ENCODE measurements at regions not wholly inside any gene's neighbourhood (a gene's known extent, or its start where the extent isn't known, plus 50 kb on each side); places are given as distances from the start of the nearest gene placed in this dataset.

- no peak for DNase-seq (ENCODE audit: low spot score)
These were observed 298.3 kb downstream of the CDH11 start for GRCh38 chr16:64823481-64824075.

DNA sequence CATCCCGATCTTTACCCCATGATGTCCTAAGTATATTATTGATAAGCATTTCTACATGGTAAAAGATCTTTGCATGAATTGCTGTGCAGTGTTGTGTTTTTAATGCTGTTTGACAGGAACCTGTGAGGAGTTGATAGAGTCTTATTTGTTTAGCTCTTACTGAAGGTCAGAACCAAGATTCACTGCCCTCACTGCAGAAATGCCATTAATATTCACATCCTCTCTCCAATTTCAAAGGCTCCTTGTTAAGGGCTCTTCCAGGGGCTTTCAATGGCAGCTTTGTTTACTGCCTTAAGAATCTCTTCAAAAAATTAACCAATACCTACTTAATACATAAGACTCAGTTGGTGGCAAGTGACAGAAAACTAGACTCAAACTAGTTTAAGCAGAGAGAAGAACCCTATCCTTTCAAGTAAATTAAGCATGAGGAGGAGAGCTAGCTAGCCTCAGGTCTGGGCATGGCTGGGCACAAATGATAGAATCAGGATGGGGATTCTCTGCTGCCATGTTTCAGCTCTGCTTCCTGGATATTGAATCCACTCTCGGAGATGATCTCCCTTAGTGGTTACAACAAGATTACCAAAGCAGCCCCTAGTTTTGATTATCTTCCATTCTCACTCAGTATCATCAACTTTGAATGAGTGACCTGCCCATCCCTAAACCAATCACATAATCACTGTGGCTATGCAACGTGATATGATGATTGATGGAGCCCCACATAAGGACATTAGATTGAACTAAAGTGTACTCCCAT is 311.8 kb downstream of the CDH11 start:
- DNase-seq (ENCODE audit: low spot score), result no peak

DNA sequence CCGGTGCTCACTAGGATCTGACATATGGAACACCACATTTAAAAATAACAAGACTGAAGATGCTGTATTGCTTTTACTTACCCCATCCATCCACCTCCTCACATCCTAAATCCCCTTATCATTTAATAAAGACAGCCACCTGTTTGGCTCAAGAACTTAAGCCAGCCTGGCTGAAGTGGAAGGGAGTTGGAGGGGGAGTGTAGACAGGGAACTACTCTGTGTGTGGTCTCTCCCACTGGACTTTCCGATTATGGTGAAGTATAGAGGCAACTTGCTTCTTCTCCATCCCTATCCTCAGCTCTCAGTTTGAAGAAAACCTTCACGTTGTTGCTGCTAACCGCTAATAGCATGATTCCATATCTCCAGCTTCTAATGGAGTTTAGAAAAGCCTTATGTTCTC is 313.4 kb downstream of the CDH11 start:
- DNase-seq (ENCODE audit: low spot score), result no peak

DNA sequence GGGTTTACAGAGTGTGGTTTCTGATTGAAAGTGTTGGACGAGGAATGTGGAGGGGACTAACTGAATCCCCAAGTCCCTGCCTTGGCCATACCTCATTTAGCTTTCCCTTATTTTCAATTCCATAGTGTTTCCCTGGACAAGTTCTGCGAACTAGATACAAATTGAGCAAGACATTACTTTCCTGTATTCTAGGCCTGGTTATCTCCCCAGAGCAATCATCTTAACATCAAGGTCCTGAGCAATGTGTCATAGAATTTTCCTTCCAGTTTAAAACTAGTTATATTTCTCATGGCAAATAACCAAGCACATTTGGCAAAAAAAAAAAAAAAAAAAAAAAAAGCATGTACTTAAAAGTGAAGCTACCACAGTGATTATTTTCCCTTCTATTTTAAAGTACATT is 330.1 kb downstream of the CDH11 start:
- DNase-seq (ENCODE audit: low spot score), result no peak

DNA sequence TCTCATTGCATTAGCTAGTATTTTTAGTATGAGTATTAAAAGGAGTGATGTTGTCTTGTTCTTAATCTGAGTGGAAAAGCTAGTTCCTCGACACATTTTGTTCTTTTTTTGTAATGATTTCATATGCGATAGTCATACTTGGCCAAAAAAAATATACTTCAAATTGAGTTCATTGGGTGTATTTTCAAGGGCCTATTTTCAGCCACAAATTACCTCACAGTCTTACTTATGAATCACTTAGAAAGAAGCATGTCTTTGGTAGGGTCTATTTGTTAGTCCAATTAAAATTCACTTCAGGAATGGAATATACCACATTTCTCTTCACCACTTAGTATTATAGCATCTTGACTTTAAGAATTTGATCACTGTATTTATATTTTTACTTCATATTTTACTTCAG is 337.2 kb downstream of the CDH11 start:
- no peak for DNase-seq (ENCODE audit: low spot score)

DNA sequence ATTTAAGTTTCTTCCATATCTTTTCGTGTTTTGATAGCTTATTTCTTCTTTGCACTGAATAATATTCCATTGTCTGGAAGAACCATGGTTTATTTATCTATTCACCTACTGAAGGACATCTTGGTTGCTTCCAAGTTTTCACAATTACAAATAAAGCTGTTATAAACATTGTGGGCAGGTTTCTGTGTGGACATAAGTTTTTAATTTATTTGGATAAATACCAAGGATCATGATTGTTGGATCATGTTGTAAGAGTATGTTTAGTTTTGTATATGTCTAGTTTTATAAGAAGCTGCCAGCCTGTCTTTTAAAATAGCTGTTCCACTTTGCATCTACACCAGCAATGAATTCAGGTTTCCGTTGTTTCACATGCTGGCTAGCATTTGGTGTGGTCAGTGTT is 339.4 kb downstream of the CDH11 start:
- no peak for DNase-seq (ENCODE audit: low spot score)

GRCh38 chr16:64780445-64780844 is 341.4 kb downstream of the CDH11 start:
- no peak for DNase-seq (ENCODE audit: low spot score)

- DNase-seq (ENCODE audit: low spot score), result no peak
These were observed 343.1 kb downstream of the CDH11 start for GRCh38 chr16:64778777-64779176.

GRCh38 chr16:64773638-64774037 is 348.2 kb downstream of the CDH11 start:
- DNase-seq (ENCODE audit: low spot score), result no peak

GRCh38 chr16:64773184-64773583 is 348.7 kb downstream of the CDH11 start:
- no peak for DNase-seq (ENCODE audit: low spot score)

DNA sequence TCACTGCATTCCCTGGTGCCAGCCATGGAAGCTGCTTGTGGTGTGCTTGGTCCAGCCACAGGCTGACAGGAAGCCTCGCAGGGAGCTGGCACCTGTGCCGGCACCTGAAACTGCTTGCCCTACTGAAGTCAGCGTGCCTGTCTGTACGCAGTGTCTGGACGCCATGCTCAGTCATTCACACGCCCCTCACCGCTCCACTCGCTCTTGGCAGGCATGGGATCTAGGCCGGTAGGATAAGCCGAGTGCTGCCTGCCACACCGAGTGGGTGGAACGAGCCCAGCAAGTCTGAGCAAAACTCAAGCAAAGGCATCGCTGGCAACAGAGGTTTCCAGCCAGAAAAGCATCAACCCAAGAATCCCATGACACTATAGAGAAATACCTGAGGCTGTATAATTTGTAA is 350.6 kb downstream of the CDH11 start:
- DNase-seq (ENCODE audit: low spot score), result no peak

DNA sequence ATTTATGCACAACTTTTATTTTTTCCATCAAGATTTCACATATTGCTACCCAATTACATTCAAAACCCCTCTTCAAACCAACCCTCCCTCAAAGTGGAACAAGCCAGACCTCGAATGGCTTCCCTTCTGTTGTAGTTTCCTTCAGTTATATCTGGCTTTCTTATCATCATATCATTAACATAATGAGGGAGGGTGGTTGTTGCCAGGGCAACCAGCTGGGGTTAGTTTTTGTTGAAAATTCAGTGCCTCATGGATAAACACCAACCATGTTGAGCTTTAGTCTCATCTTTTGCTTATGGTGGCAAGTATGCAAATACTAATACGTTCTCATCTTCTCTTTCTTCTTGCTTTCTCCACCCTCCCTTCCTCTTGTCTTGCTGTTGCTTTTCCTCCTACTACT is 359.7 kb downstream of the CDH11 start:
- no peak for DNase-seq (ENCODE audit: low spot score)

DNA sequence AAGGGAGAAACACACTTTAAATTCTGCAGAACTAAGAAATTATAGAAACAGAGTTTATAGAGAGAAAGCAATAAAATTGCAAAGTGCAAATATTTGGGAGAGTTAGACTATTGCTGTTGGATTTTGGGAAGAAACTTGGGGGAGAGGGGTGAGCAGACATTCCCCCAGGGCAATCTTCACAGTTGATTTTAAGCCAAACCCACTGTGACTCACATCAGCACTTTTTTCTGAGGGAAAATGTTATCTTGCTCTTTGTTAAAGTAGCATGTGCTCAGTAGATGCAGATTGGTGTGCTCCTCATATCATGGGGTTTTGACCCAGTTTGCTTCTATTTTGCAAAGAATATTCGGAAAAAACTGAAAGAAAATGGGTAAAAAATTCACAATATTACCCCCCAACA is 367.6 kb downstream of the CDH11 start:
- DNase-seq (ENCODE audit: low spot score), result no peak

DNA sequence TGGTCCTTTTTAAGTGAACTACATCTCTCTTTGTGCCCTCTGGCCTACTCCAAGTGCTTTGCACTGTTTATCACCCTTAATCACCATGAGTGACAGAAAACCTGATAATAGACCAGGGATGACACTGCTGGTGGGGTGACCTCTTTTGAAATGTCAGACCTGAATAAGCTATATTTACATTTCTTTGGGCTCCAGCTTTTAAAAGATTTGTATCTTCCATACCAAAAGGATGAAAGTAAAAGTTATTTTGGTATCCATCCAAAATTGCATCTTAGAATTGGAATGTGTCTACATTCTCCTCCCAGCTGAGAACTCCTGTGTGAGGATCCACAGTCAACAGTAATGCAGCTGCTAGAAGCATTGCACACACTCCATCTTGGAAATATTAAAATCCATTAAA is 370.0 kb downstream of the CDH11 start:
- DNase-seq (ENCODE audit: low spot score), result peak; percentile 12

- DNase-seq (ENCODE audit: low spot score), result no peak
These were observed 372.5 kb downstream of the CDH11 start for GRCh38 chr16:64749346-64749745.

DNA sequence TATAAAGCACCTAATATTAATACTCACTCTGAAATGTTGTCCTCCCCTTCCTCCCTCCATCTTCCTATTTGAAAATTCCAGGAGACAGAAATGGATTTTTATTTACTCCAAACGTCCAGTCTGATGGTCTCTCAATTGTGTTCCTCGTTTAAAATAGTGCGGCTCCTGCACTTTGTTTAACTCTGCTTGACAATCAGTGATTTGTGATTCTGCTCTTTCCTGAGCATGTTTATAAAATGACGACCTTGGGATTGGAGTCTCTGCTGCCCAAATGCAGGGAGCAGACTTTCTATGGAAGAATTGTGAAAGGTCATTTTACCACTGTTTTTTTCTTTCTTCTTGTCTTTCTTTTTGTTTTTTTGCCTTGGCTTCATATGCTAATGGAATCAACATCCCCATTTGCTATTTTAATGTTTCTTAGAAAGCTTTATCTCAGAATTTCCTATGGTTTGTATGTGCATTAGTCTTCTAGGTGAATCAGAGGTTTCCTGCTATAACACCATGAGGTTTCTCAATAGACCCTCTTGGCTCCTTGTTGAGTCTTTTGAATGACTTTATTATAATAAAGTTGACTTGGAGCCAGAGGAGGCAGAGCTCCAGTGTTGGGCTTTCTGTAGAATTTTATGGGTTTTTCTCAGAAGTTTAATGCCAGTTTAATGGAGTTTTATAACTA is 376.5 kb downstream of the CDH11 start:
- no peak for DNase-seq (ENCODE audit: low spot score)

- no peak for DNase-seq (ENCODE audit: low spot score)
These were observed 379.2 kb downstream of the CDH11 start for GRCh38 chr16:64742455-64743223.

GRCh38 chr16:64740261-64740660 is 381.6 kb downstream of the CDH11 start:
- DNase-seq (ENCODE audit: low spot score), result no peak

DNA sequence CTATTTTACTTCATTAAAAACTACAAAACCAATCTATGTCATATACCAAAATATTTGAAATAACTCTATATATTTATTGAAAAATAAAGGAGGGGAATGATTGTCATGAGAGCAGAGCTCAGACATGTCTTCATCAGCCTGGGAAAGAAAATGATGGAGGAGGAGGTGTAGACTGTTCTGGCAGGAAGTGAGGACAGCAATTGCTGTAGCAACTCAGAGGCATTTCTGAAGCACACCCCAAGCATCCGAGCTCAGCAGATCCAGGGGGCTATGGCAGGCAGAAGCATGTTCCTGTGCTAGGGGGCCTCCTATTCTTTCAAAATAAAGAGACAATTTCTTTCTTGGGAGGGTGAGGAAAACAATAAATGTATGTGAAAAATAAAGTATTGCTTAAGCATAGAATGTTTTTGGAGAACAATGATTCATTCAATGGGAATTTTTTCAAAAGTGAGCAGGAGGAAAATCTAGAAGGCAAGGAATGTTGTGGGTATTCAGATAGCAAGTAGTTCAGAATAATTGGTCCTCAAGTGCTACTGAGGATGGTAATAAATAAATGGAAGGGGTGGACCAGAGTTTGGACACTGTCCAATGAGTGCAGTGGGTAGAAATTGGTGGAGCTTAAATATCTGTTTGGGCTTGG is 383.4 kb downstream of the CDH11 start:
- peak; percentile 12 for DNase-seq (ENCODE audit: low spot score)

DNA sequence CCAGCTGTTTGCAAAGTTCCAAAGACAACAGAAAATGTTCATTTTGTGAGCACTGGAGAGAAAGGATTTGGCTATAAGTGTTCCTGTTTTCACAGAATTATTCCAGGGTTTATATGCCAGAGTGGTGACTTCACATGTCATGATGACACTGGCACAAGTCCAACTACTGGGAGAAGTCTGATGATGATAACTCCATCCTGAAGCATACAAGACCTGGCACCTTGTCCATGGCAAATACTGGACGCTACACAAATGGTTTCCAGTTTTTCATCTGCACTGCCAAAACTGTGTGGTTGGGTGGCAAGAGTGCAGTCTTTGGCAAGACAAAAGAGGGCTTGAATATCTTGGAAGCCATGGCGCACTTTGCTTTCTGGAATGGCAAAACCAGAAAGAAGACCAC is 385.0 kb downstream of the CDH11 start:
- no peak for DNase-seq (ENCODE audit: low spot score)

GRCh38 chr16:64731891-64732290 is 390.0 kb downstream of the CDH11 start:
- DNase-seq (ENCODE audit: low spot score), result no peak

DNA sequence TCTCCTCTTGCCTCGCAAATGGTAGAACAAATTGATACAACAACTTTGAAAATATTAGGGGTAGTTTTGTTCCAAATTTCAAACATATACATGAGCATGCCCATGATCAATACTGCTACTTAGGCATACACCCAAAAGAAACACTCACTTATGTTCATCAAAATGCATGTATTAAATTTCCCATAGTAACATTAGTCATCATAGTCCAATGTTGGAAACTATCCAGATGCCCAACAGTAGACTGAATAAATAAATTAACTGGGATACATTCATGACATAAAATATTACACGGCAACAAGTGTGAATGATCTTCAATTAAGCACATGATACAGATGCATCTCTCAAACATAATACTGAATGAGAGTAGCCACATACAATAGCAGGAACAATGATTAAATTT is 391.6 kb downstream of the CDH11 start:
- no peak for DNase-seq (ENCODE audit: low spot score)

All from AG08396 (cell line).